Amygdala (tissue), 56 donors: ENCODE measurements at regions not wholly inside any gene's neighbourhood (a gene's known extent, or its start where the extent isn't known, plus 50 kb on each side); places are given as distances from the start of the nearest gene placed in this dataset.
"Not testable (repeated sequence)": the region's sequence is repeated elsewhere in the genome, so short reads cannot be mapped to it uniquely, and the experiment has no call there.

Experiments
- DNase-seq, 56 donors: peaks; one replicate each; lab custom pipeline; 2025; lab: John Stamatoyannopoulos, UW

DNA sequence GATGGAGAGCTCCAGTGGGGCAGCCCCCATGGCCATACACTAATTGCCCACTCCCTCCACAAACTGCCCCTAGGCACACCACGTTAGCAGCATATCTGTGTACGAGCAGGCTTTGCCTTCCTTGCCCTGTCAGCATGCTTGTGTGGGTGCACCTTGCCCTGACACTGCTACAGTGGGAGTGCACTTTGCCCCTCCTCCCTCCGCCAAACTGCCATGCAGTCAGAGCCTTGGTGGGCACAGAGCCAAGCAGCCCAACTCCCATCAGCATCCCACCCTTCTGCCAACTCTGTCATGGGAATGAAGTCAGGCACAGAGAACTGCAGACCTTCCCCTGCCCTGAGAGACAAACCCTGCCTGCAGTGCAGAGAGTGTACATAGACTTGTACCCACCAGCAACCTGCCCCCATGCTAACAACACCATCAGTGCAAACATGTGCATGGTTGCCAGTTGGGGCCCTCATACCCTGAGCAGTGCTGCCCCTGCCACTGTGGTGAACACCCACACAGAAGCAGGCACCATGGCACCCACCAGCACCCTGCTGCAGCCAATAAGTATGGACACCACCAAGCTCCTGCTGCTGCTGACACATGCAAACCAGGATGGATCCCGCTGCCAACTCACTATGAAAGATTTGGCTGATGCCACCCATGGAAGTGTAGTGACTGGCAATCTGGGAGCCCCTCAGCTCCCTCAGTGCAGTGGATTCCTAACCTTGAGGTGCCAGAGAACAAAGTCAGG is 1197.7 kb upstream of the CELF2 start:
- DNase-seq, result no peak

DNA sequence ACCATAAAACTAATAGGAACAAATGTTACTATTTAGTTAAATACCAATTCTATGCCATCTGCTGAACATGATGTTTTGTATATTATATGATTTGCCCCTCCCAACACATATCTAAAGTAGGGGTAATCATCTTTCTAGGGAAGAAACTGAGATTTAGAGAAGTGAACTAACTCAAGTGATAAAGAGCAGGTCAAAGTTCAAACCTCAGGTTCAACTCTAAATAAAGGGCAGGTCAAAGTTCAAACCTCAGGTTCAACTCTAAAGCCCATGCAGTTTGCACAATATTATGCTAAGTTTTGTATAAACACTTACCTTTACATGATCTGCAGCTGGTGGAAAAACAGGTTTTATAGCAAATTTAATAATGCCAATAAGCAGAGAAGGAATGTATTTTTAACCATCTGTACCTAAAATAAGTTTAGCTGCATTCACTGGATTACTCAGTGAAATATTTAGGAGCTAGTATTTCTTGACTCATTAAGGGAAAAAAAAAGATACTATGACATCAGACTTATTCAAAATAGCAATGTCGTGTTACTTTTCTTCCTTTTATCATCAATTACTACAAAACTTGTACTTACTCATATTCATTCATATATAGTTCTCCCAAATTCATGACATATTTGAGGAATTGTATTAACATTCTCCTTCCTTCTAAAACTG is 1194.3 kb upstream of the CELF2 start:
- DNase-seq, result no peak

DNA sequence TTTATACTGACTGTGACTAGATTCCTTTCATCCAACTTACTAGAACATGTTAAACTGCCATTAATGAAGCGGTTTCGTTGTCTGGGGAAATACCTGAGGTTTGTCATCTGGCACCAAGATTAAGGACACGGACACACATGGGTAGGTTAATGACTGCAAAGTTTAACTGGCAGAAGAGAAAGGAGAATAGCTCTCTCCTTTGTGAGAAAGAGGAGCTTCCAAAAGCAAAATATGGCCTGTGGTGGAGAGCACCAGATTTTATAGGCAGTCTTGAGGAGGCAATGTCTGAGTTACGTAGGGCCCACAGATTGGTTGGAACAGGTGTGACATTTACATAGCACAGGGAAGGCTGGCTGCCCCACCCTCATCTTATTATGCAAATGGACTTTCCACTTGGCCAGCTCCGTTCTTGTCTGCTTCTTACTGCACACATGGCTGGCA is 1193.0 kb upstream of the CELF2 start:
- DNase-seq, result no peak

DNA sequence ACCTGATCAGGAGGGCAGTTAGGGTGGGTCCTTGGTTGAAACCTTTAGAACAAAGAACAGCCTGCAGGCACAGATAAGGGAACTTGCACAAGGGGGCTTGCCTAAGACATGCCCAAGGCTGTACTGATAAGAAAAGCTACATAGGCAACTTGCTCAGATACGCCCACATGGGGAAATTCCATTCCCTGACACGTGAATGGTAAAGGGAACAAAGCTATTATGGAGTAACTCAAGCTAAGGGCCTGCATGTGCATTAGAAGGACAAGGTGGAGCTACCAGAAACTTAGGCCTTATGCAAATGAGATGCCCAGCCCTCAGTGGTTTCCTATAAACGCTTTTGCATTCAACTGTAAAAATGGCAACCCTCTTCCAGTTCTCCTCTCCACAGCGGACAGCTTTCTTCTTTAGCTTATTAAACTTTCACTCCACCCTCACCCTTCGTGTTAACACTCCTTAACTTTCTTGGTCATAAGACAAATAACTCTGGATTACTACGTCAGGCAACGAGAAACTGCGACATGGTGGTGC is 1192.1 kb upstream of the CELF2 start:
- DNase-seq, result no peak

DNA sequence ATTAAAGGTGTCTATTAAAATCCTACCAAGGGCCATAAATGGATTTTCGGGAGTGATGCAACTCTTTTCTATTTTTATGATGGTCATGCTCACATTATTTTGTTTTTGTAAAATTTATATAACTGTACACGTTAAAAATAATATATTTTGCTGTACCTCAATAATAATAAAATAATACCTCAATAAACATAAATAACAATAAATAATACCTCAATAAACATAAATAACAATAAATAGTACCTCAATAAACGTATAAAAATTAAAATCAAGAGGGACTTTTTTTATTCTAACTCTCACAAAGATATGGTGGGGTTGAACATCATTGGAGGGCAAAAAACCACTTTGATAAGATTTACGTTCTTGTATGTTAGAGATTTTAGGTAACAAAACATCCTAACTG is 1189.6 kb upstream of the CELF2 start:
- no peak for DNase-seq

DNA sequence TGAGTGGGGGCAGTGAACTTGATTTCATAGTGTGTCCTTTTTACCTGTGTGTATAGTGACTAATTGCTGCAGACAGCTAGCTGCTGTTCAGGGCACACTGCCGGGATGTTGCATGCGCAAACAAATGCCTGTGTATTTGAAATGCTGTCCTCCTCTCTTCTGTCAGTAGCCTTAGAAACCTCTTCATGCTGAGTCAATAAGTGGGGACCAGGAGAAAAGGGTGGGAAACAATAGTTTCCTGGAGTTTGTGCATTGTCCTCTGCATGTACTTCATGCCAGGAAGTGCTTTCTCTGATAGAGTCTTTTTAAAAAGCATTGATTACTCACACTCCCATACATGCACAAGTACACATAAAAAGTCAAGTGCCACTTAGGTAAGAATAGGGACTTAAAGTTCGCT is 1183.7 kb upstream of the CELF2 start:
- no peak for DNase-seq

DNA sequence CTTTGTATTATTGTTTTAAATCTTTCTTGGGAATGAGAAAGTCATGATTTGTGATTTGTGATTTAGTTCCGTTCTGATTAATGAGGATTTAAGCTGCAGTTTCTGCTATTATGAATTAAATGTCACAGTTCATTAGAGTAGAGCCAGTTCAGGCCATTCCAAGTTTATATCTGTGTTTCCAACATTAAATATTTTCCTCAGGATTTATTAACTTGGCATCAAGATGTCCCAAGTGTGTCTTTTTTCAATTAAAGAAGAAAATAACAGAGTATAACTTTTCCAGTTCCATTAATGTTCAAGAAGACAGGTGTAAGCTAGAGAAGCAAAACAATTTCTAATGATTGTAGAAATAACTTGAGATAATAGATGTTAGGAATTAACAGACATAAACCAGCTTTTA is 1183.2 kb upstream of the CELF2 start:
- DNase-seq, result no peak

DNA sequence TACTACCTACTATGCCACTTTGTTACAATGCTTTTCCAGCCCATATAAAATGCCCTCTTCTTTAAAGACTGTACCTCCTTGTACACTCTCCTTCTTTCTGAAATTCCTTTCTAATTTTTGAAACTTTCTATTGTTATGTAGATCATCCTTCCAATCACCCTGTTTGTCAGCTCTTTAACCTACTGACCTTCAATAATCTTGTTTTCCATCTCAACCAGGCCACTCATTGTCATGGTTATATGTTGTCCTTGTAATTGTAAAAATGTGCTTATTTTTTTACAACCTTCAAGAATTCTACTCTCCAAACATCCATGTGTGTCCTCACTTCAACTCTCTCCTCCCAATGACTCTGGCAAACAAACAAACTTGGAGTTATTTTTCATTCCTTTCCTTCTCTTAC is 1172.6 kb upstream of the CELF2 start:
- no peak for DNase-seq

DNA sequence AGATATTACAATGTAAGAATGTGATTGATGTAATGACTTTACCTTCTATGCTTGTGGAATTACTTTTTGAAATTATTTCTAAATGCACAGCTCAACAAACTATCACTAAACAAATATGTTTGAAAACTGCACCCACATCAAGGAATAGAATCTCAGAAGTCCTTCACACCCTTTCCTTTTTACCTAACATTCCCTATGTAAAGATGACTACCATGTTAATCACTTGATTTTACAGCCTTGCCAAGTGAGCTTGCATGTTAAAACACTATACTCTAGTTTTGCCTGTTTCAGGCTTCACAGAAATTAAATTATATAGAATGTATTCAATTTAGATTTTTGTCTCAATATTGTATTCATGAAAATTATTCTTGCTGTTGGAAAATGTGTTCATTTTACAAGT is 1169.4 kb upstream of the CELF2 start:
- no peak for DNase-seq

DNA sequence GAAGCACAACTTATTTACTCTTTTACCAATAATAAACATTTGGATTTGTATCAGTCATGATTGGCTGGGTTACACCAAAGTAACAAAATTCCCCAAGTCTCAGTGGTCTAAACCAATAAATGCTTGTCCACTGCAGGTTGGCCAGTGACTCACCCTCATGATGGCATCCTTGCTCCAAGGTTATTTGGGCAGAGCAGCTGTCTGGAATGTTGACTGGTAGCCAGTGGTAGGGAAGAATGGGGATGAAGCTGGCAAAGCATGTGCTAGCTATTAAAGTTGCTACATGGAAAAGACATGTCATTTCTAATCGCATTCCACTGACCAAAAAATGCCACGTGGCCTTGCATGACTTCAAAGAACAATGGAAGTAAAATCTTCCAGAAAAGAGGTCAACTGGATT is 1168.7 kb upstream of the CELF2 start:
- no peak for DNase-seq

DNA sequence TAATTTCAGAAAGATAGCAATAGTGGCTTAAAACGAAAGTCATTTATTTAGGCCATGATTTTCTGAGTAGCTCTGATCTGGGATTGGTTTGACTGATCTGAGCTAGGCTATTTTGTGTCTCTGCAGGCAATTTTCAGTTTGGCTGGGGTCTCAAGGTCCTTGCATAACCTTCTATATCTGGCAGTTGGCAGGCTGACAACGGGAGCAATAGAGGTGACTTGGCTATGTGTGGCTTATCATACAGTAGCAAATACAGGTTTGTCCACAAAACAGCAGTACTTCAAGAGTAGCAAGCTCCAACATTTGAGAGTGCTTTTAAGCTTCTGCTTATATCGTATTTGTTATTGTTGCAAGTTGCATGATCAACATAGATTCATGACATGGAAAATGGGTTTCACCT is 1167.3 kb upstream of the CELF2 start:
- no peak for DNase-seq

DNA sequence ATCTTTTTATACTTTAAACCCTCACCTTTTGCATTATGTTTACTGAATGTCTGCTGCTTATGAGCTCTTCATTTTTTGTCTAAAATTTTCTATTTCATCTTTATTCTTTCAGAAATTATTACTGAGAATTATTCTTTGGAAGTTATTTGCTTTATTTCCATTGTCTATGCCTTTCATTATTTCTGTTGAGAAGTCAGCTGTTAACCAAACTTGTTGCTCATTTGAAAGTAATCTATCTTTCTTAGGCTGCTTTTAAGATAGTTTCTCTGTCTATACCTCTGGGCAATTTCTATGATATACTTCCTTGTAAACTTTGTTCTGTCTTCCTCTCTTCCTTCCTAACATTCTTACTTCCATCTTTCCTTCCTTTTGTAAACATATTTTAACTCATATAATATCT is 1165.9 kb upstream of the CELF2 start:
- DNase-seq, result no peak

DNA sequence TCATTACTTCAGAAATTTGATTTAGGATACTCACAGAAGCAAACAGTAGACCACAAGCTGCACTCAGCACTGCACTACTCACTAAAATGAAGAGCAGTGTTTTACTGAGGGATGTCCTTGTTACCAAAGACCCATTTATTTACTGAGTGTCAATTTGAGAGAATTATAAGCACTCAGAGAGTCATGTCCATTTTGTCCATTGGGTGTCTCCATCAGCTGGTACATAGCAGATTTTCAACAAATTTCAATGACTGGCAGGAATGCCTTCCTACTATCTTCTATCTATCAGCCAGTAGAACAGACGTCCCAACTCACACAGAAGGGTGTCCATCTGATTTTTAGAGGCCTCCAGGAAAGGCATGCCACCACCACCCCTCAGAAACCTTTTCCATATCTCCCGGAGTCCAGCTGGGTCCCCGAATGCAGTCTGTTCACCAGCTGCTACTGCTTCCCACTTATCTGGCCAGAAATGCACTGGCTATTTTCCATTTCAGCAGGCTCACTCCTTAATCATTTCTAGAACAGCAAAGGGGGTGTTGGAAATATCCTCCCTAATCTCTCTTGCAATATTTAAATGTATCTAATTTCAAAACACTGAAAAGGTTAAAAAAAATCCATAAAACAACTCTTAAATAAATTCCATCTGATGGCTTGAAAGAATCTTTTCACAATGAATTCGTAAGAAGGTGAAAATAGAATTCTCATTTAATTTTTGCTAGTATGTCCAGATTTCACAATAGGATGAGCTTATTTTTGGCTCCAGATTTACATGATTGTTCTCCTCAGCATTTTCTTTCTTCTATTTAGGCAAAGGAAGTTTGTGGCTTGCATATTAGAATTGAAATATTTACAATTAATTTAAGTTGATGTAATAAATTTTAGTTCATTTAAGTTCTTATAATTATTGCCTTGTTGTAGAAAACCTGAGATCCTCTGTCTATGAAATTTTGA is 1164.0 kb upstream of the CELF2 start:
- DNase-seq, result peak in 1 of 56 donors; percentile 6

DNA sequence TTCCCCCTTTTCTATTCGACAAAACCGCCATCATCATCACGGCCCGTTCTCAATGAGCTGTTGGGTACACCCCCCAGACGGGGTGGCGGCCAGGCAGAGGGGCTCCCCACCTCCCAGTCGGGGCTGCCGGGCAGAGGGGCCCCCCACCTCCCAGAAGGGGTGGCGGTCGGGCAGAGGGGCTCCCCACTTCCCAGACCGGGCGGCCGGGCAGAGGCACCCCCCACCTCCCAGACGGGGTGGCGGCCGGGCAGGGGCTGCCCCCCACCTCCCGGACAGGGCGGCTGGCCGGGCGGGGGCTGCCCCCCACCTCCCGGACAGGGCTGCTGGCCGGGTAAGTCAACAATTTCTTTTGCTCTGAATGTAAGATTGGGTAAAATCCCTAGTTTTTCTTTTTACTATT is 1162.2 kb upstream of the CELF2 start:
- DNase-seq, result not testable (repeated sequence)

DNA sequence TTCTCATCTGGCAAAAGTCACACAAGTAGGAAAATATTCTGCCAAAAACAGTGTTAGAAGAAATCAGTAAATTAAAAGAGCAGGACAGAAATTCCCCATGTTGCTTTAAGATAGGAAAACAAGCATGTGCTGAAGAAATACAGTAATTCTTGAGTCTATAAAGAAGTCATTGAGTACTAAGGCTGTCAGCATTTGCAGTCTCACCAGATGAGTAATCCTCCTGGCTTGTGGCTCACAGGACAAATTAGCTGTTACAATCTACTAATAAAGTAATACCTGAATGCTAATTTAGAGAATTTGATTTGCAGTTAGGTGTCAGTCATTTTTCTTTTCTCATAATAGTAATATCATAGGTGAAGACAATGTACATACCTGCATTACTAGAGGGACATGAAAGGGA is 1158.9 kb upstream of the CELF2 start:
- DNase-seq, result no peak

DNA sequence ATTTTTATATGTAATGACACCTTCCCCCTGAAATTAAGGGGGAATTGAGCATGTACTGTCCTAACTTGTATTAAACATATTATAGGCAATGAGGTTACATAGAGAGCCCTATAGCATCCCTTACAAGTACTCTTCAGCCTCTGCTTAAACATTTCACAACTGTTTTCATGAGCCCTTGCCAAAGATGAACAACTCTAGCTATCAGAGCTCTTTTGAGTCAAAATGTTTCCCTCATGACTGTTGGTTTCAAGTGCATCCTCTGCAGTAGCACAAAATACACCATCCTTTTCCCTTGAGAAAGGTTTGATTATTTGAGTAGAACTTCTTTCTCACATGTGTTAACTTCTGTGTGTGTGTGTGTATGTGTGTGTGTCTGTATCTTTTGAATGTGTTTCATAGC is 1157.6 kb upstream of the CELF2 start:
- no peak for DNase-seq

DNA sequence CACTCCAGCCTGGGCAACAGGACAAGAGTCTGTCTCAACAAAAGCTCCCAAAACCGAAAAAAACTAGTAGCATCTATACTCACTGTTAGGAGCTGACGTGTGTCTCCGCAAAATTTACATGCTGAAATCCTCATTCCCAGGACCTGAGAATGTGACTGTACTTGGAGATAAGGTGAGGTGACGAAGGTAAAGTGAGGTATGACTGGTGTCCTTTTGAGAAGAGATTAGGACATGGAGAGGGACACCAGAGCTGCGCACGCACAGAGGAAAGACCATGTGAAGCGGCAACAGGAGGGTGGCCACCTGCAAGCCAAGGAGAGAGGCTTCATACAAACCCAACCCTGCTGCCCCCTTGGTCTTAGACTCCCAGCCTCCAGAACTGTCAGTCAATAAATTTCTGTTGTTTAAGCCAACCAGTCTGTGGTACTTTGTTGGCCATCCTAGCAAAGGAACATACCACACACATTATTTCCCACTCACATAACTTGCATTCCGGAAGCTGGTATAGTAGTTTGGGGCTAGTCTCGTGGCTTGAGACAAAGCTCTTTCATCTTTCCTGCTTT is 1154.0 kb upstream of the CELF2 start:
- DNase-seq, result no peak

DNA sequence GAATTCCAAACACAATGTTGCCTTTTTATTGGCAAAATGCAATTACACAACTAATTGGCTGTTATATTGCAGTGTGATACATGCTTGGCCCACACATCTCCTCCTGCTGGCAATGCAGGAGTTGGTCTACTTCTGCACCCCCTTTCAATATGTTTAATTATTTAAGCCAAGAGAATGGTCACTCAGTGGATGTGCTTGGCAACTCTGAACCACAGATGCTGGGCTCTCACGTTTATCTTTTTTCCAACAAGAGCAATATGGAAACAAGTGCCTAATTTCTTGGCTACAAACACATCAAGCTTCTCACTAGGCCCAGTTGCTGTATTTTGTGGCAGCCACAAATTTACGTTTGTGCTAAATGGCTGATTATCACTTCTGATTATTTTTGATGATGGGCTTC is 1149.2 kb upstream of the CELF2 start:
- DNase-seq, result no peak

DNA sequence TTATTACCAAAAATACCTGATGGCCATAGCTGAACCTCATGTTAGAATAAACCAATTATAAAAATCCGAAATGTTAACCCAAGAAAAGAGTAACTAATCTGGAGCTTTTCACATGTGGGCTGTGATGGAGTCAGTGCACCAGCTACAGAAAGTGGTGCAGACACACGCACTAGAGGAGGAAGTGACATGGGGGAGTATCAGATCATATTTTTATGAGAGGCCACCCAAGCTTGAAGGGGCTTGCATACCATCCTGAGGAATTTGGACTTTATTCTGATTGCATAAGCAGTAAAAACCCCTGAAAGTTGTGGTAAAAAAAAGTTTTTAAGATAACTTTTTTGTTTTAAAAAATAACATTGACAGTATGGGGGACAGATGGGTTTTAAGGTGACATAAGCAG is 1148.5 kb upstream of the CELF2 start:
- no peak for DNase-seq

DNA sequence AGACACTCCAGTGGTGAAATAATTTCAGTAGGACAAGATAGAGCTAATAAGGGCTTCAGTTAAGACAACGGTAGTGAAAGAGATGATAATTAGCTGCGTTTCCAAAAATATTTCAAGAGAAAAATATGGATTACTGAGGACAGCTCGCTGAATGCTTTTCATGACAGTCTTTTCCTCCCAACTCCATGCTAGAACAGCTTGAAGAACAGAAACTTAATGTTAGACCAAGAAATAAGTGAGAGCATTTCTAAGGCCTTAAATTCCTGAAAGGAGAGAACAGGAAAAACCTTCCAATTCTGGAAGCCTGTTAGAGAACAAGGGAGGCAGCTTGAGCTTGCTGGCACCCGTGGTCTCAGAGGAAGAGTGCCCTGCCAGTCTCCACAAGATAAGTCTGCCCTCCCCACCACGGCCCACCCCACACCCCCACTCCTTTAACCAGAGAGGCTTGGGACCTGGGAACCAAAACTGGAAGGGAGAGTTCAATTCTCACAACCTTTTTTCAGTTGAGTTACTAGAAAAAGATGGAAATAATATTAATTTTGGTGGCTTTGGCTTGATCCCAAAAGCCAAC is 1148.0 kb upstream of the CELF2 start:
- DNase-seq, result no peak
